GM12878 (cell line): ENCODE measurements at regions not wholly inside any gene's neighbourhood (a gene's known extent, or its start where the extent isn't known, plus 50 kb on each side); places are given as distances from the start of the nearest gene placed in this dataset.

ENCODE experiments used
- ATAC-seq: fragments of 200-7000 bp; cut with Tn5 transposase; 3 replicates; pipeline ENCODE4 v1.9.1; 2020; ENCODE audit warnings: mild to moderate bottlenecking, moderate library complexity
- BruUV-seq: library from RNA; stranded (reverse); fragments of 400-500 nt; replicated peaks from 2 replicates; lab custom pipeline; 2021; lab: Mats Ljungman, UMichigan
- CTCF ChIA-PET: fragments of 300-600 bp; sonication (Branson Sonifier 250); formaldehyde crosslinking; extraction: SDS; loops from one replicate; lab custom pipeline; 2021; ENCODE audit warnings: inconsistent platforms; lab: Yijun Ruan, JAX
- POLR2A ChIA-PET: fragments of 350-600 bp; formaldehyde crosslinking; extraction: SDS; loops from one replicate; lab custom pipeline; 2021; ENCODE audit warnings: inconsistent platforms; lab: Charles Lee
- RAD21 ChIA-PET: fragments of 300-600 bp; sonication (Branson Sonifier 250); formaldehyde crosslinking; loops from one replicate; lab custom pipeline; 2023; ENCODE audit warnings: antibody characterized with exemption; ENCODE audit not compliant: unreplicated experiment; lab: Charles Lee
- SMC1A ChIA-PET: fragments of 300-600 bp; sonication (Branson Sonifier 250); formaldehyde crosslinking; loops from one replicate; lab custom pipeline; 2023; ENCODE audit not compliant: unreplicated experiment, uncharacterized antibody; lab: Charles Lee
- DNase-seq: peaks from one replicate; pipeline ENCODE4 v3.0.0-alpha.2; 2011; ENCODE audit warnings: low read depth, low spot score
- FAIRE-seq: peaks from 3 replicates; lab custom pipeline; 2011; peaks lifted over from hg19 to GRCh38; lab: Jason Lieb, UNC
- H2AFZ ChIP-seq: 2 replicates; pipeline ENCODE4 v1.6.0; 2011; ENCODE audit warnings: low read depth, low read length, control low read depth; ENCODE audit not compliant: control insufficient read depth
- H3K27ac ChIP-seq: 2 replicates; pipeline ENCODE4 v1.5.1; 2011; ENCODE audit warnings: control low read depth; ENCODE audit not compliant: control insufficient read depth, insufficient read depth
- H3K27me3 ChIP-seq, 2 experiments: replicated peaks in 1 of 2; 2 replicates each; pipeline versions ENCODE4 v1.6.0 to v1.6.1; 2011; ENCODE audit warnings: low read length in 1 of 2; ENCODE audit not compliant: control insufficient read depth in 2 of 2, insufficient read depth in 2 of 2
- H3K36me3 ChIP-seq, 2 experiments: 2 replicates each; pipeline ENCODE4 v1.5.1; 2011; ENCODE audit warnings: low read length in 1 of 2; ENCODE audit not compliant: control insufficient read depth in 2 of 2, insufficient read depth in 2 of 2
- H3K4me1 ChIP-seq: 2 replicates; pipeline ENCODE4 v1.6.1; 2011; ENCODE audit warnings: mild to moderate bottlenecking, low read length, moderate library complexity, mixed read lengths; ENCODE audit not compliant: control insufficient read depth, insufficient read depth
- H3K4me2 ChIP-seq: 2 replicates; pipeline ENCODE4 v1.6.0; 2011; ENCODE audit warnings: control low read depth; ENCODE audit not compliant: control insufficient read depth, insufficient read depth
- H3K4me3 ChIP-seq: fragments of 200-600 bp; sonication (generic); 2 replicates; pipeline ENCODE4 v1.5.1; 2016
- H3K79me2 ChIP-seq: 2 replicates; pipeline ENCODE4 v1.6.0; 2011; ENCODE audit warnings: low read length; ENCODE audit not compliant: control insufficient read depth, insufficient read depth
- H3K9ac ChIP-seq: 2 replicates; pipeline ENCODE4 v1.8.0; 2011; ENCODE audit warnings: low read length, control low read depth, mixed read lengths; ENCODE audit not compliant: control insufficient read depth, insufficient read depth
- H3K9me3 ChIP-seq: replicated peaks from 3 replicates; pipeline ENCODE4 v1.5.1; 2011; ENCODE audit warnings: mild to moderate bottlenecking, low read length; ENCODE audit not compliant: control insufficient read depth, insufficient read depth
- H4K20me1 ChIP-seq: 2 replicates; pipeline ENCODE4 v1.6.0; 2011; ENCODE audit not compliant: control insufficient read depth, insufficient read depth
- BHLHE40 ChIP-seq, 2 experiments: fragments of 450-650 bp in 1 of 2; IDR thresholded peaks; 2 replicates each; pipeline ENCODE4 v1.6.1; 2011 to 2017; ENCODE audit warnings: low read depth in 2 of 2, borderline replicate concordance in 1 of 2, improper control_type of control experiment in 1 of 2, low read length in 1 of 2, mild to moderate bottlenecking in 1 of 2
- CREM ChIP-seq: IDR thresholded peaks from 2 replicates; pipeline ENCODE4 v1.6.1; 2014; ENCODE audit warnings: antibody characterized with exemption, low read depth
- EED ChIP-seq: sonication (generic); IDR thresholded peaks from 2 replicates; pipeline ENCODE4 v1.6.1; 2016; ENCODE audit warnings: antibody characterized with exemption, low read depth
- ETV6 ChIP-seq, 2 experiments: fragments of 450-650 bp in 1 of 2; IDR thresholded peaks in 1 of 2; conservative IDR thresholded peaks in 1 of 2; 2 replicates each; pipeline ENCODE4 v1.6.1; 2014; ENCODE audit warnings: antibody characterized with exemption in 1 of 2, borderline replicate concordance in 1 of 2, low read depth in 1 of 2, mild to moderate bottlenecking in 1 of 2, moderate library complexity in 1 of 2
- EZH2 ChIP-seq: IDR thresholded peaks from 2 replicates; pipeline ENCODE4 v1.6.1; 2012; ENCODE audit warnings: low read depth, mild to moderate bottlenecking, control low read depth, inconsistent platforms, low read length, borderline replicate concordance; ENCODE audit not compliant: control insufficient read depth
- KAT2A ChIP-seq: conservative IDR thresholded peaks from 2 replicates; pipeline ENCODE4 v1.6.1; 2011; ENCODE audit warnings: low read depth, low read length; ENCODE audit not compliant: control insufficient read depth
- MYB ChIP-seq: fragments of 150-350 bp; IDR thresholded peaks from 2 replicates; pipeline ENCODE4 v1.6.1; 2014; ENCODE audit warnings: mild to moderate bottlenecking, low read depth, low read length, borderline replicate concordance
- POLR2AphosphoS5 ChIP-seq: IDR thresholded peaks from 2 replicates; pipeline ENCODE4 v1.6.1; 2011; ENCODE audit warnings: mild to moderate bottlenecking, low read length, inconsistent platforms
- RAD51 ChIP-seq: fragments of 450-650 bp; IDR thresholded peaks from 2 replicates; pipeline ENCODE4 v1.6.1; 2016; ENCODE audit warnings: moderate library complexity, mild to moderate bottlenecking, inconsistent platforms
- RCOR1 ChIP-seq: conservative IDR thresholded peaks from 2 replicates; pipeline ENCODE4 v1.6.1; 2012; ENCODE audit warnings: low read depth, low read length, improper control_type of control experiment
- RFX5 ChIP-seq: IDR thresholded peaks from 2 replicates; pipeline ENCODE4 v1.6.1; 2011; ENCODE audit warnings: low read depth, low read length, improper control_type of control experiment
- SREBF2 ChIP-seq: IDR thresholded peaks from 2 replicates; pipeline ENCODE4 v1.6.1; 2012; ENCODE audit warnings: mild to moderate bottlenecking, low read length
- TBL1XR1 ChIP-seq: IDR thresholded peaks from 2 replicates; pipeline ENCODE4 v1.6.1; 2012; ENCODE audit warnings: low read depth, low read length, improper control_type of control experiment
- WRNIP1 ChIP-seq: IDR thresholded peaks from 2 replicates; pipeline ENCODE4 v1.6.1; 2011; ENCODE audit warnings: low read depth, low read length, improper control_type of control experiment, borderline replicate concordance
- YBX1 ChIP-seq: fragments of 450-650 bp; IDR thresholded peaks from 2 replicates; pipeline ENCODE4 v1.6.1; 2016; ENCODE audit warnings: antibody characterized with exemption
- ZNF384 ChIP-seq: IDR thresholded peaks from 2 replicates; pipeline ENCODE4 v1.6.1; 2012; ENCODE audit warnings: low read depth, mild to moderate bottlenecking, low read length, improper control_type of control experiment, borderline replicate concordance
- in situ Hi-C: fragments of 300-500 bp; cut with MboI; formaldehyde crosslinking; loops from 9 replicates; pipeline ENCODE4 v1.14.3; 2018; ENCODE audit warnings: mixed read lengths
- intact Hi-C: fragments of 100-400 bp; cut with micrococcal nuclease; formaldehyde crosslinking; loops from one replicate; pipeline ENCODE4 v1.14.2; 2022; ENCODE audit not compliant: unreplicated experiment
- TF ChIP-seq, protein P1 (sequence below): fragments of 450-650 bp; formaldehyde crosslinking; IDR thresholded peaks from 2 replicates; pipeline ENCODE4 v1.5.0; 2022; ENCODE audit warnings: mild to moderate bottlenecking, missing genetic modification characterization

DNA sequence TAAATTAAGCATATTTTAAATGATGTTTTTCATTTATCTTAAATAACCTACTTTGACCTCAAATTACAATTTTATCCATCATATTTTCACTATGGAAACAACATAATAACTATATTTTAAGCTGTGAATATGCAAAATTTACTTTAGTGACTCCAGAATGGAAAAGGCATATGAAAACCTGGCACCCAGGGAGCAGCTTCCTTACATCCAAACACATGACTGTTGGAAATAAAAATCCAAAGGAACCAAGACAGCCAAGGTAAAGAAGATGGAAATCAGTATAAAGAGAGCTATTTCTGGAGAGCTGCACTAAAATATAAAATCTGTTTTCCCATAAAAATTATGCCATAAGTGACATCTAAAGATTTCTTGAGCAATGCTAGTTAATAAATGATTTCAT lies 140.3 kb upstream of the FTMT start:
- RAD21 ChIA-PET = no interaction called here
- no peak overlapping the region for H3K27ac ChIP-seq
- in situ Hi-C loops (no loop called here), intact Hi-C loops (no loop called here)
- no TSS peak for BruUV-seq
- DNase-seq (no peak), ATAC-seq (no peak), FAIRE-seq (no peak)
- no peaks in the 10 kb centered on the region for H3K79me2 ChIP-seq
- H4K20me1 ChIP-seq = no peaks in the 10 kb centered on the region
- no peaks in the 10 kb centered on the region for H3K36me3 ChIP-seq
- H3K27me3 ChIP-seq = no peaks in the 10 kb centered on the region
- no peaks in the 10 kb centered on the region for H3K9me3 ChIP-seq
- no peak overlapping the region for H2AFZ ChIP-seq
- H3K4me3 ChIP-seq = no peak overlapping the region
- SMC1A ChIA-PET = no interaction called here
- no peak overlapping the region for H3K4me2 ChIP-seq
- POLR2A ChIA-PET = no interaction called here
- TF ChIP-seq RFX5 (no peak), KAT2A (no peak), SREBF2 (no peak), BHLHE40 (IDR thresholded peaks at IDR 0.05; ENCODE audit: borderline replicate concordance in 1 of 2, low read depth in 2 of 2, low read length in 1 of 2) (no peak), YBX1 (no peak), MYB (no peak), ETV6 (conservative IDR thresholded peaks at IDR 0.05 in 1 of 2, IDR thresholded peaks at IDR 0.05 in 1 of 2; ENCODE audit: borderline replicate concordance in 1 of 2, low read depth in 1 of 2) (no peak), POLR2AphosphoS5 (no peak), EED (no peak), RCOR1 (no peak), TBL1XR1 (no peak), WRNIP1 (no peak), ZNF384 (no peak), RAD51 (no peak), CREM (no peak), EZH2 (no peak)
- TF ChIP-seq, protein P1, sequence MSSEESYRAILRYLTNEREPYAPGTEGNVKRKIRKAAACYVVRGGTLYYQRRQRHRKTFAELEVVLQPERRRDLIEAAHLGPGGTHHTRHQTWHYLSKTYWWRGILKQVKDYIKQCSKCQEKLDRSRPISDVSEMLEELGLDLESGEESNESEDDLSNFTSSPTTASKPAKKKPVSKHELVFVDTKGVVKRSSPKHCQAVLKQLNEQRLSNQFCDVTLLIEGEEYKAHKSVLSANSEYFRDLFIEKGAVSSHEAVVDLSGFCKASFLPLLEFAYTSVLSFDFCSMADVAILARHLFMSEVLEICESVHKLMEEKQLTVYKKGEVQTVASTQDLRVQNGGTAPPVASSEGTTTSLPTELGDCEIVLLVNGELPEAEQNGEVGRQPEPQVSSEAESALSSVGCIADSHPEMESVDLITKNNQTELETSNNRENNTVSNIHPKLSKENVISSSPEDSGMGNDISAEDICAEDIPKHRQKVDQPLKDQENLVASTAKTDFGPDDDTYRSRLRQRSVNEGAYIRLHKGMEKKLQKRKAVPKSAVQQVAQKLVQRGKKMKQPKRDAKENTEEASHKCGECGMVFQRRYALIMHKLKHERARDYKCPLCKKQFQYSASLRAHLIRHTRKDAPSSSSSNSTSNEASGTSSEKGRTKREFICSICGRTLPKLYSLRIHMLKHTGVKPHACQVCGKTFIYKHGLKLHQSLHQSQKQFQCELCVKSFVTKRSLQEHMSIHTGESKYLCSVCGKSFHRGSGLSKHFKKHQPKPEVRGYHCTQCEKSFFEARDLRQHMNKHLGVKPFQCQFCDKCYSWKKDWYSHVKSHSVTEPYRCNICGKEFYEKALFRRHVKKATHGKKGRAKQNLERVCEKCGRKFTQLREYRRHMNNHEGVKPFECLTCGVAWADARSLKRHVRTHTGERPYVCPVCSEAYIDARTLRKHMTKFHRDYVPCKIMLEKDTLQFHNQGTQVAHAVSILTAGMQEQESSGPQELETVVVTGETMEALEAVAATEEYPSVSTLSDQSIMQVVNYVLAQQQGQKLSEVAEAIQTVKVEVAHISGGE (CRISPR knock-in tag) = no peak
- no peak overlapping the region for H3K9ac ChIP-seq
- H3K4me1 ChIP-seq = no peaks in the 10 kb centered on the region
- CTCF ChIA-PET = no interaction called here
